Epidermal melanocyte (primary cell): ENCODE measurements at regions not wholly inside any gene's neighbourhood (a gene's known extent, or its start where the extent isn't known, plus 50 kb on each side); places are given as distances from the start of the nearest gene placed in this dataset.
"Not testable (repeated sequence)": the region's sequence is repeated elsewhere in the genome, so short reads cannot be mapped to it uniquely, and the experiment has no call there.

Experiments used
- DNase-seq: peaks from one replicate; pipeline ENCODE4 v3.0.0; 2011; ENCODE audit warnings: low spot score; ENCODE audit not compliant: insufficient read length

- DNase-seq: no peak
Observed at GRCh38 chr4:66562276-66562806, 892.1 kb upstream of the EPHA5 start.

GRCh38 chr4:66561465-66562053, 891.3 kb upstream of the EPHA5 start:
- DNase-seq: not testable (repeated sequence)

- DNase-seq: no peak
Observed at GRCh38 chr4:66558651-66559050, 888.4 kb upstream of the EPHA5 start.

GRCh38 chr4:66556651-66557278, 886.5 kb upstream of the EPHA5 start:
- no peak for DNase-seq

- no peak for DNase-seq
Observed at GRCh38 chr4:66555301-66555700, 885.0 kb upstream of the EPHA5 start.

- DNase-seq: no peak
Observed at GRCh38 chr4:66554826-66555225, 884.5 kb upstream of the EPHA5 start.

- not testable (repeated sequence) for DNase-seq
Observed at GRCh38 chr4:66545301-66545700, 875.0 kb upstream of the EPHA5 start.

GRCh38 chr4:66544281-66544680, 874.0 kb upstream of the EPHA5 start:
- no peak for DNase-seq

GRCh38 chr4:66539745-66540144, 869.5 kb upstream of the EPHA5 start:
- DNase-seq: no peak

GRCh38 chr4:66524781-66525180, 854.5 kb upstream of the EPHA5 start:
- DNase-seq: no peak

- no peak for DNase-seq
Observed at GRCh38 chr4:66522244-66522643, 852.0 kb upstream of the EPHA5 start.

- no peak for DNase-seq
Observed at GRCh38 chr4:66516940-66517339, 846.7 kb upstream of the EPHA5 start.

- DNase-seq: no peak
Observed at GRCh38 chr4:66506985-66507384, 836.7 kb upstream of the EPHA5 start.

GRCh38 chr4:66501997-66502396, 831.7 kb upstream of the EPHA5 start:
- no peak for DNase-seq

GRCh38 chr4:66490729-66491128, 820.4 kb upstream of the EPHA5 start:
- DNase-seq: no peak

GRCh38 chr4:66489783-66490452, 819.6 kb upstream of the EPHA5 start:
- DNase-seq: no peak

GRCh38 chr4:66489370-66489769, 819.1 kb upstream of the EPHA5 start:
- no peak for DNase-seq

- no peak for DNase-seq
Observed at GRCh38 chr4:66486068-66486467, 815.8 kb upstream of the EPHA5 start.

- DNase-seq: no peak
Observed at GRCh38 chr4:66482186-66482585, 811.9 kb upstream of the EPHA5 start.

GRCh38 chr4:66475596-66475995, 805.3 kb upstream of the EPHA5 start:
- DNase-seq: no peak

- no peak for DNase-seq
Observed at GRCh38 chr4:66465111-66465510, 794.8 kb upstream of the EPHA5 start.

GRCh38 chr4:66462890-66463289, 792.6 kb upstream of the EPHA5 start:
- DNase-seq: not testable (repeated sequence)

GRCh38 chr4:66451741-66452140, 781.5 kb upstream of the EPHA5 start:
- no peak for DNase-seq
